Sigmoid colon (tissue), 6 donors: ENCODE measurements at regions not wholly inside any gene's neighbourhood (a gene's known extent, or its start where the extent isn't known, plus 50 kb on each side); places are given as distances from the start of the nearest gene placed in this dataset.
"Not testable (repeated sequence)": the region's sequence is repeated elsewhere in the genome, so short reads cannot be mapped to it uniquely, and the experiment has no call there.

Source experiments
- DNase-seq: peaks from one replicate; pipeline ENCODE4 v3.0.0-alpha.2; 2019
- H3K27ac ChIP-seq, 4 donors: fragments of 200-600 bp; sonication (generic); one replicate each; pipeline ENCODE4 v1.5.1; 2016 to 2019; ENCODE audit warnings: mild to moderate bottlenecking in 1 of 4
- H3K27me3 ChIP-seq, 3 donors: fragments of 200-600 bp; sonication (generic); one replicate each; pipeline ENCODE4 v1.5.1; 2019; ENCODE audit warnings: mild to moderate bottlenecking in 1 of 3
- H3K36me3 ChIP-seq, 4 donors: fragments of 200-600 bp; sonication (generic); one replicate each; pipeline ENCODE4 v1.5.1; 2016 to 2019
- H3K4me1 ChIP-seq, 4 donors: fragments of 200-600 bp; sonication (generic); one replicate each; pipeline ENCODE4 v1.5.1; 2017 to 2019
- H3K4me3 ChIP-seq, 4 donors: fragments of 200-600 bp; sonication (generic); one replicate each; pipeline ENCODE4 v1.5.1; 2017 to 2019; ENCODE audit warnings: mild to moderate bottlenecking in 2 of 4, moderate library complexity in 1 of 4
- H3K9me3 ChIP-seq, 4 donors: fragments of 200-600 bp in 3 of 4; sonication (generic) in 3 of 4; one replicate each; pipeline versions ENCODE4 v1.5.1 to v1.6.1; 2013 to 2019
- CTCF ChIP-seq, 4 experiments: fragments of 450-650 bp in 3 of 4; fragments of 200-600 bp in 1 of 4; IDR thresholded peaks; one replicate each; pipeline ENCODE4 v1.5.1; 2016 to 2019; ENCODE audit warnings: antibody characterized with exemption in 4 of 4, mild to moderate bottlenecking in 3 of 4, moderate library complexity in 2 of 4
- EP300 ChIP-seq, 4 donors: sonication (generic); formaldehyde crosslinking; IDR thresholded peaks; one replicate each; pipeline ENCODE4 v1.6.1; 2017; ENCODE audit warnings: antibody characterized with exemption in 4 of 4
- POLR2A ChIP-seq, 2 donors: fragments of 450-650 bp; IDR thresholded peaks; one replicate each; pipeline ENCODE4 v1.6.1; 2016; ENCODE audit warnings: antibody characterized with exemption in 2 of 2, mild to moderate bottlenecking in 2 of 2, moderate library complexity in 2 of 2
- POLR2AphosphoS5 ChIP-seq, 4 donors: sonication (generic); formaldehyde crosslinking; IDR thresholded peaks; one replicate each; pipeline ENCODE4 v1.6.1; 2017; ENCODE audit warnings: antibody characterized with exemption in 4 of 4
- WGBS, 2 donors: extraction: QIAGEN DNeasy Blood & Tissue Kit; methylation state at CpG; one replicate each; pipeline ENCODE4 v1.1.7; 2013; 5-methylcytosine and 5-hydroxymethylcytosine counted together
- intact Hi-C: fragments of 100-400 bp; cut with DNase I; formaldehyde crosslinking; loops from one replicate; pipeline ENCODE4 v1.15.1; 2023
- donor health status: healthy with polysubstance abuse.
- donor health status: healthy.

- intact Hi-C loops, result no loop called here
- no peaks in the 10 kb centered on the region for H3K36me3 ChIP-seq
- H3K27ac ChIP-seq, result no peak overlapping the region
- WGBS, 2 donors, result 88 to 92% methylated on average over 3 of the region's 3 CpGs
- H3K9me3 ChIP-seq, result peaks cover 0 to 3% (median 0%) of the 10 kb centered on the region in 4 donors
- peaks cover 0 to 11% (median 0%) of the 10 kb centered on the region in 4 donors for H3K4me1 ChIP-seq
- TF ChIP-seq EP300 (IDR thresholded peaks at IDR 0.05), result no peak
- DNase-seq, result no peak
- H3K27me3 ChIP-seq, result peaks cover 0 to 14% (median 0%) of the 10 kb centered on the region in 3 donors
- no peak overlapping the region for H3K4me3 ChIP-seq
These were observed 205.2 kb upstream of the APCDD1 start for GRCh38 chr18:10249270-10249669.

GRCh38 chr18:10249801-10250200 is 204.6 kb upstream of the APCDD1 start:
- peaks cover 0 to 14% (median 0%) of the 10 kb centered on the region in 3 donors for H3K27me3 ChIP-seq
- H3K36me3 ChIP-seq, result no peaks in the 10 kb centered on the region
- intact Hi-C loops, result no loop called here
- WGBS, 2 donors, result 94 to 98% methylated on average over 1 of the region's 1 CpG
- H3K27ac ChIP-seq, result no peak overlapping the region
- H3K4me1 ChIP-seq, result peaks cover 0 to 11% (median 0%) of the 10 kb centered on the region in 4 donors
- H3K4me3 ChIP-seq, result no peak overlapping the region
- TF ChIP-seq EP300 (IDR thresholded peaks at IDR 0.05) (no peak), POLR2A (IDR thresholded peaks at IDR 0.05) (no peak), POLR2AphosphoS5 (IDR thresholded peaks at IDR 0.05) (no peak), CTCF (IDR thresholded peaks at IDR 0.05) (no peak)
- no peak for DNase-seq
- peaks cover 0 to 3% (median 0%) of the 10 kb centered on the region in 4 donors for H3K9me3 ChIP-seq

- Histone ChIP-seq H3K36me3 (no peaks in the 10 kb centered on the region), H3K4me3 (no peak overlapping the region), H3K27ac (no peak overlapping the region), H3K4me1 (peaks cover 0 to 4% (median 0%) of the 10 kb centered on the region in 4 donors), H3K9me3 (peaks cover 0 to 3% (median 0%) of the 10 kb centered on the region in 4 donors), H3K27me3 (peaks cover 0 to 5% (median 0%) of the 10 kb centered on the region in 3 donors)
- whole genome bisulfite sequencing, 2 donors, result 68 to 83% methylated on average over 4 of the region's 4 CpGs
- intact Hi-C loops, result no loop called here
- no peak for TF ChIP-seq POLR2AphosphoS5 (IDR thresholded peaks at IDR 0.05)
- TF ChIP-seq POLR2A (IDR thresholded peaks at IDR 0.05), result no peak
- TF ChIP-seq EP300 (IDR thresholded peaks at IDR 0.05), result no peak
- no peak for TF ChIP-seq CTCF (IDR thresholded peaks at IDR 0.05)
- no peak for DNase-seq
These were observed 201.9 kb upstream of the APCDD1 start for GRCh38 chr18:10252494-10252893.

GRCh38 chr18:10252952-10253705 is 201.3 kb upstream of the APCDD1 start:
- TF ChIP-seq EP300 (IDR thresholded peaks at IDR 0.05) (no peak), CTCF (IDR thresholded peaks at IDR 0.05) (no peak)
- intact Hi-C loops, result no loop called here
- Histone ChIP-seq H3K9me3 (peaks cover 0 to 3% (median 0%) of the 10 kb centered on the region in 4 donors), H3K27ac (no peak overlapping the region), H3K27me3 (no peaks in the 10 kb centered on the region), H3K4me1 (no peaks in the 10 kb centered on the region), H3K4me3 (no peak overlapping the region), H3K36me3 (no peaks in the 10 kb centered on the region)
- 70% methylated on average over 5 of the region's 5 CpGs for WGBS, 2 donors
- no peak for DNase-seq

GRCh38 chr18:10256276-10256675 is 198.2 kb upstream of the APCDD1 start:
- DNase-seq, intact Hi-C loops, H3K27me3 ChIP-seq, H3K4me3 ChIP-seq, H3K36me3 ChIP-seq, H3K4me1 ChIP-seq, H3K9me3 ChIP-seq, H3K27ac ChIP-seq: not testable (repeated sequence)
- 22 to 79% methylated on average over 3 of the region's 3 CpGs for WGBS, 2 donors
